GM19397 (cell line): ENCODE measurements at regions not wholly inside any gene's neighbourhood (a gene's known extent, or its start where the extent isn't known, plus 50 kb on each side); places are given as distances from the start of the nearest gene placed in this dataset.
"Not testable (repeated sequence)": the region's sequence is repeated elsewhere in the genome, so short reads cannot be mapped to it uniquely, and the experiment has no call there.

ENCODE experiments used
- ATAC-seq: cut with Tn5 transposase; IDR thresholded peaks from one replicate; pipeline ENCODE4 v1.9.1; 2021; ENCODE audit warnings: mild to moderate bottlenecking, moderate library complexity; ENCODE audit not compliant: unreplicated experiment

DNA sequence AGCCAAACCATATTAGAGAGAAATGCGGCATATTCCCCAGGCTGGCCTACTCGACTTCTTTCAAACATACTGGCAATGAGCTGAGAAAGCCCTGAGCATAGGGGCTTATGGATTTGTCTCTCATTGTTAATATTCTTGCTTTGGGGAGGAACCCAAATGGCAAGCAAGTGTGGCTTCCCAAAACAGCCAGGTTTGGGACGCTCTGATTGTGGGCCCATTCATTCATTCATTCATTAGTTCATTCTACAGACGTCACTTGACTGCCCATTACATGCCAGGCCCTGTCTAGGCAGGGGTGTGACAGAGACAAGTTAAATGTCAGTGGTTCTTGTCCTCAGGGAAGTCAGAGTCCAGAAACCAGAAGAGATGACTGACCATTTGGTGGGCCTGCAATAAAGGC lies 77.4 kb upstream of the THBS1 start:
- no peak for ATAC-seq

DNA sequence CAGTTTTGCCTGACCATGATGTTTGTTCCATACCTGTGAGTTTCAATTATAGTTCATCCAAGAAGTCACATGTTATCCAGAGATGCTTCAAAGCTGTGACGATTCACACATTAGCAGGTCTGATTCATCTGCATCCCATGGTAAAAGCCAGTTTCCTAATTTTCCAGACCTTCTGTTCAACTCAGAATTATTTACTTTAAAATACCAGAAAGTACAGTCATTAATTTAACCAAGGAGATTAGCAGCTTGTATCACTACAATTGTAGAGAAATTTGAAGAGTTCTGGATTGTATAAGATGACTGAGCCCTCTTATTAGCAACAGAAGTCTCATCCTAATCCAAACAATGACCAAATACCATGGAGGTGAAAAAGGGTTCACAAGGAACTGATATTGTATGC lies 76.1 kb upstream of the THBS1 start:
- ATAC-seq, result no peak

DNA sequence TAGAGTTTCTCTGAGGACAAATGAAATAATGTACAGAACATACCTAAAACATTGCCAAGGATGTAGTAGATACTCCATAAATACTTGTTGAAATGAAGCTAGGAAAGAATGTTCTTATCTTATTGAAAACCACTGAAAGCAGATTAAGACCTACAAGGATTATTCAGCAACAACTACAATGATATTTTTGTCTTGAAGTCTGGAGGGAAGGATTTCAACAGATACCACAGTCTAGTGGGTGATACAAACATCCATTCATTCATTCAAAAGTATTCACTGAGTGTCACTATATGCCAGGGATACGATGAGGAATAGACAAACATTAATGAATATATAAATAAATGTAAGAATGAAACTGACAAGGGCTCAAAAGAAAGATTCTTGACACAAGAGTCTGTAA lies 74.7 kb upstream of the THBS1 start:
- ATAC-seq, result no peak

DNA sequence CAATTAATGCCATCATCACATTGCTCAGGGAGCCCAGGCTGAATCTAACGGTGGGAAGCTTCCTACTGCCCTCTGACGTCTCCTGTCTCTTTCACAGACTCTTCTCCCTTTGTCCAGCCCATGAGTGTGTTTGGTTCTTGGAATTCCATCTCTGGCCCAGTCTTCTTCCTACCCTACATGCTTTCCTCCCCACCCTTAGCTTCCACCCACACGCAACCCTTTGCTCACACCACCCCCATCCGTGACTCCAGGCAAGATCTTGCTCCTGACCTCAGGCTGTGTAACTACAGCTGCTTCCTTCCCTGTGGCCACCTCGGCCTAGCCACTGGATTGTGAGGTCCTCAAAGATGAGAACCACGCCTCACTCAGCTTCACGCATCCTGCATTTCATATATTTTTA lies 72.3 kb upstream of the THBS1 start:
- ATAC-seq, result no peak

DNA sequence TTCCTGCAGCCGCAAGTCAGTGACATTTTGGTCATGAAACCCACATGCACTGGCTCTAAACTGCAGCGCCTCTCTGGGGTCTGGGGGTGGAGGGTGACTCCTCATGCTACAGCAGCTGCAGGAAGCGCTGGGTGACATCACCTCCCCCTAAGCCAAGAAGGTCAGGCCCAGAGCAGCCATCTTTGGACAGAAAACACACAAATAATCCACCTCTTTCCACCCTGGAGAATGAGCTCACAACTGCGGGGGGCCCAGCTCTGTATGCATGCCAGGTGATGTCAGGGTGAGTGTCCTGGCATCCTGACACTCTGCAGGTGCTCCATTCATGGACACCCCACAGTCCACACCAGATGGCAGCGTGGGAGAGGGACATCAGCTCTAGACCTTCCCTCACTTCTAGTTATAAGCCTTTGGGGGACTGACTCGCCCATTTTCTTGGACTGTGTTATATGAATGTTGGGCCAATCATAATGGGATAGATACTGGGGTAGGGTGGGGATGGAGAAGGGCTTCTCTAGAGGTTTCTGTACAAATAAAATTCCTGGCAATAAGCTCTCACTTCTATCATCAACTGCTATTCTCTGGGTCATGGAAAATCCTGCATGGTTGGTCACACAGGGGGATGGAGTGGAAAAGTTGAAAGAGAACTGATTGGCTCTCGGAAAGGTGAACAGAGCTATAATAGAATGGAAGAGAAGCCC lies 70.7 kb upstream of the THBS1 start:
- no peak for ATAC-seq

DNA sequence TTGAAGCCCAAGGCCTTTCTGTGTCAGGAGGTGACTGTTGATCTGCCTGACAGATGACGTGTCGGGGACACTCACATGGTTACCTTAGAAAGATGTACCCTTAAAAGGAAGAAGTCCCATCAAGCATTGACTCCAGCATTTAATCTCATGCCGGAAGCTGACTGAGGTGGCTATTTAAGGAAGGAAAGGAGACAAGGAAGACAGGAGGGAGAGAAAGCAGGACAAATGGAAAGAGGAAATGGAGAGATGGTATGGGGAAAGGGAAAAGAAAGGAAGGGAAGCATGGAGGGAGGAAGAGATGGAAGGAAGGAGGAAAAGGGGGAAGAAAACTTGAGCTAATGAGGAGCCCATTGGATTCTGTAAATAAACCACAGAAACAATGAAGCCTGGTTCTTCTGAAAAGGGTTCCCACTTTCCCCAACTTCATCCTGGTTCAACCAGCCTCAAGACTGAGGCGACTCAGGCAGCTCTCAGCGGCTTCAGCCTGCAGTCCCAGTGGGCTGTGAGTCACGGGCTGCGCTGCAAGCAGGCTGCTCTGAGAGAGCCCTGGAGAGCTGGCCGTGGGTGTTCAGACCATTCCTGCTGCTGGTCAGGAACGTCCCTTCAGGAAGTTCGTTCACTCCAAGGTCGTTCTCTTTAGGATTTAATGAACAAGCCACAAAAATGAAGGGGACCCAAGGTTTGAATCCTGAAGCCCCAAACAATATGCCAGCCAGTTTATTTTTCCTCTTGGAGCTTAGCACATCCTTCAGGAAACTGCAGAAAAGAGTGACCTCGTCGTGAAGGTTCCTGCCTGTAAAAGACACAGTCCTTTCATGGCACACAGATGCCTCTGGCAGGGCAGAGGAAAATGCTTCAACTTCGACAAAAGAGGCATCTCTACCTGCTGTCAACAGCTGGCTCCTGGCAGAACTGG lies 69.6 kb upstream of the THBS1 start:
- ATAC-seq, result no peak

DNA sequence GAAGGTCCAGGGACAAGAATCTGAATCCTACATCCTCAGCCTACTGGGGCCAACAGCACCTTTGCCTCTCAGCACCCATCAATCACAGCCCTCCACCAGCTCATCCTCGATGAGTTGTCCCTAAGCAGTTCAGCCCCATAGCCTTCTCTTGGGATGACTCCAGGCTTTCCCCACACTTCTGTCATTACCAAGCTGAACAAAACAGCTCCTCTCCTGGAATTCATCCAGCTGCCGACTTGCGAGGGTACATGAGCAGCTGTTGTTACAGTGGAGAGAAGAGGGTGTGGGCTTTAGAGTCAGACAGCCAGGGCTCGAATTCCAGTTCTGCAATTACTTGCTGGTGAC lies 69.0 kb upstream of the THBS1 start:
- no peak for ATAC-seq

DNA sequence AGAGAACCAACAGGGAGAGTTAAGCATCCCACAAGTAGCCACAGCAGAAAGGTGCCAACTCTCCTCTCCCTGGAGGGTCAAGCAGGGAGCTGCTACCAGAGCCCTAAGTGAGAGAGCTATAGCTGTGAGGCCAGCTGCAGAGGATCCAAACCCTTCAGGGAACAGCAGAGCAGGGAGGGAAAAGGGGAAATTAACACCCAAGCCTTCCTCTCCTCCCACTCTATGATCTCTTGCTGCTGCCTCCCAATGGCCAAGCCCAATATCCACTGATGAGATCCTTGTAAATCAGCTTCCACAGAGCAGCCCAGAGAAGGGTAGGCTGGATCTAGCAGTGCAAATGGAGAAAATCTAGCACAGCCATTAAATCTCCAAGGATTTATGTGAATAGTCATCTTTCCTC lies 68.2 kb upstream of the THBS1 start:
- no peak for ATAC-seq

DNA sequence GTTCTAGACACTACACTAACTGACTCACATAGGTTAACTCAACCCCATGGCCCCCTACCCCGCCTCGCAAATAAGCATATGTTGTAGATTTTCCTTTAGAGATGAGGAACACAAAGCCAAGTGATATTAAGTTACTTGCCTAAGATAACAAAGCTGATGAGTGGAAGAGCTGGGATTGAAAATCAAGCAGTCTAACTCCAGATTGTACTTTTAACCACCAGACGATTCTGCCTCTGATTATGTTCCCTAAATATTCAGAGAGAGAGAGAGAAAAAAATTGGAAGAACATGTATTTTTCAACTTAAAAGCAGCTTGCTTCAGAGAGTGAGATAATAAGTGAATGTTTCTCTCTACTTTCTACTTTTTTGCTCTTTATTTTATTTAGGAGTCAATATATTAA lies 66.9 kb upstream of the THBS1 start:
- no peak for ATAC-seq

DNA sequence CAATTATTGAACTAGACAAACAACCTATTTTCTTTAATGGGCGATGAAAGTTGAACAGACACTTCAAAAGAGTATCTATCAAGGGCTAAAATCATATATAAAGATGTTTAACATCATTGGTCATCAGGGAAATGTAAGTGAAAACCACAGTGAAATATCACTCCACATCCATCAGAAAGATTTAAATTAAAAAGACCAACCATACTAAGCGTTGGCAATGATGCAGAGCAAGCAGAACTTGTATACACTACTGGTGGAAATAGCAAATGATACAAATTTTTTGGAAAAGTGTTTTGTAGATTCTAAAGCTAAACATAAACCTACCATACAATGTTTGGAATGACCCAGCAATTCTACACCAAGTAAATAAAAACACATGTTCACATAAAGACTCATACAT lies 65.9 kb upstream of the THBS1 start:
- no peak for ATAC-seq

DNA sequence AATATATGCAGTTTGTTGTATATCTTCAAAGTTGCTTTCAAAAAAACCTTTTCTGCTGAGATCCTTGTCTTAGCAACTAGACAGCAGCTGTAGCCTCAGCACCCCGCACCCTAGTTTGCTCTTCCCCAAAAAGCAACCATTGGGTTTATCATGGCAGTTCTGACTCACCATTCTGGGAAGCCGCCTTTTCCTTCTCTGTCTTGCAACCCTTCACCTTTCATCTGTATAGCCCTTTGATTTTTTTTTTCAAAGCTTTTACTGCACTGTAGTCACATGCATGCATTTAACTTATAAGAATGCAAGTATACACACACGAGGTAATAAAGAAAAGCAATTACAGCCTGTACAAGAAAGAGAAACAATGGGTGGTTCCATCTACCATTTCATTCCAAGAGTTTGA lies 65.1 kb upstream of the THBS1 start:
- no peak for ATAC-seq

DNA sequence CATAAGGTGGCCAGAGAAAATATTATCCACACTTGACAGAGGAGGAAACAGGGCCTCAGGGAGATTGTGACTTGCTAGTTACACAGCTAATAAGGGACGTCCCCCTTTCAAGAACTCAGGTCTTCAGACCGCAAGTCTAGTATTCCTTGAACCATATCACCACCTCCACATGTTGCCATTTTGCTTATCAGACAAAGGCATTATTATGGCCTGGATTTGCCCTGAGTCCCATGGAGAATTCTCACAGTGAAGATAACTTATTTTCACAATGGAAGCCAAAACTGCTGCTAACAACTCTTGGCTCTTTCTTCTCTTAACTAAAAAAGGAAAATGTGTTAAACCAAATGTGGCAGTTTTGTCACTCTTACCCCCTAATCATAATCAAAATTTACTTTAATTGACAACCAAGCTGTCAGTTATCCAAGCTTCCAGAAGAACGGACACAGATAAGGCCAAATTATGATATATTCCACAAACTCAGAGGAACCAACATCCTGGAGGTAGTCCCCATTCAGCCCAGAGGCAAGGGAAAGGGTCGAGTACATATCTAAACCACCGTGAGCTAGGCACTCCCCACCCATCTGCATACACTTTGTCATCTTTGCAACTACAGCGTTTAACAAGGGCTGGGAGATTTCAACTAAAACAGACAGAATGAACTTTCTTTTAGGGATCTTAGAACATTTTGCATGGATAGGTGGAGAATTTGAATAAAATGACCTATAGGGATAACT lies 63.6 kb upstream of the THBS1 start:
- ATAC-seq, result no peak

DNA sequence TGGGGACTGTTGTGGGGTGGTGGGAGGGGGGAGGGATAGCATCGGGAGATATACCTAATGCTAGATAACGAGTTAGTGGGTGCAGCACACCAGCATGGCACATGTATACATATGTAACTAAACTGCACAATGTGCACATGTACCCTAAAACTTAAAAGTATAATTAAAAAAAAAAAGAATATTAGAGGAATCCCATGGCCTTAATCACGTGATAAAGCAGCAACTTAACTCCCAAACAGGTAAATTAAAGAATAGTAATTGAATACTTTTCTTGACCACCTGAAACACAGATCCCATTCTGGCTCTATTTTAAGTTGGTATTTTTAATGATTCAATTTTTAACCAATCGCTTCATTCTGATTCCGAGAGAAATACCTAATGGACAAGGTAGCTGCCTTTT lies 56.9 kb upstream of the THBS1 start:
- not testable (repeated sequence) for ATAC-seq

DNA sequence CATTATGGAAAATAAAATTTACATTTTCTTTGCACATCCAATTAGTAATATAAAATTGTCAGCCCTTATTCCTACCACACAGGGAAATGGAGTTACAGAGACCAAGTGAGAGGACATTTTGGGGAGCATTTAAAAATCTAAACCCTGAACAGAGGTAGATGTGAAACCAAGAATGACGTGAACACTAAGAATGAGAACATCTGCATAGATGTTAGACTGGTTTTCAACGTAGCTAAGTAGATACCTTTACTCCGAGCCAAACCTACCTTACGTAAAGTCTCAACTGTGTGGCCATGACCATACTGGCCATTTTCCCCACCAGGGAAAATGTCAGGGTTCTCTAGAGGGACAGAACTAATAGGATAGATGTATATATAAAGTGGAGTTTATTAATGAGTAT lies 51.4 kb upstream of the THBS1 start:
- no peak for ATAC-seq

DNA sequence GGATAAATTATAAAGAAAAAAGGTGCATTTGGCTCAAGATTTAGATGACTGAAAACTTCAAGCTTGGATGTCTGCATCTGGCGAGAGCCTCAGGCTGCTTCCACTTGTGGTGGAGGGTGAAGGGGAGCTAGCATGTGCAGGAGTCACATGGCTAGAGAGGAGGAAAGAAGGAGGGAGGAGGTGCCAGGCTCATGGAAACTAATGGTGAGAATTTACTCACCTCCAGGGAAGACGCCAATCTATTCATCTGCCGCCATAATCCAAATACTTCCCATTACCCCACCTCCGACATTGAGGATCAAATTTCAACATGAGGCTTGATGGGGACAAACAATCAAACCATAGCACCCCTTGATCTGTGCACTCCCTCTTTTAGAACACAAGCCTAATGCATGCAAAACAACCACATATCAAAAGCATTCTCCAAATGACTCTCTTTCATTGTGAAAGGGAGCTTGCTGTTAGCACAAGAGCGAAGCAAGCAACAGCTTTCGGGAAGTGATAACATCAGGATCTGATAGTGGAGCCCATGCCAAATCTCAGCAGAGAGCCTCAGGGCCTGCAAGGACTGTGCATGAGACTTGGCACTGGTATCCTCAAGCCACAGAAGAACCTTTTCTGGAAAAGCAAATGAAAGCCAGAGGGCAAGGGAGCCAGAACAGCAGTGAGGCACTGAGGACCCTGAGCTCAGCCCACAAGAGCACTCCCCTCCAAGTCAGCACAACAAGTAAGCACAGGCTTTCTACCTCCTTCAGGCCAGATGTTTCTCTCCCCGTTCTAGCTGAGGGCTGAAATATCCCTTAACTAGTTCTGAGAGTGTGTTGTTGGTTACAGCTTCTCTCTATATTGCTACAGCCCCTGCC lies 50.2 kb upstream of the THBS1 start:
- no peak for ATAC-seq
